ENCODE measurements at regions not wholly inside any gene's neighbourhood (a gene's known extent, or its start where the extent isn't known, plus 50 kb on each side); places are given as distances from the start of the nearest gene placed in this dataset.
A peak's percentile ranks its signal among the peaks of the same experiment; 100 is the strongest.
"Not testable (repeated sequence)": the region's sequence is repeated elsewhere in the genome, so short reads cannot be mapped to it uniquely, and the experiment has no call there.

DNA sequence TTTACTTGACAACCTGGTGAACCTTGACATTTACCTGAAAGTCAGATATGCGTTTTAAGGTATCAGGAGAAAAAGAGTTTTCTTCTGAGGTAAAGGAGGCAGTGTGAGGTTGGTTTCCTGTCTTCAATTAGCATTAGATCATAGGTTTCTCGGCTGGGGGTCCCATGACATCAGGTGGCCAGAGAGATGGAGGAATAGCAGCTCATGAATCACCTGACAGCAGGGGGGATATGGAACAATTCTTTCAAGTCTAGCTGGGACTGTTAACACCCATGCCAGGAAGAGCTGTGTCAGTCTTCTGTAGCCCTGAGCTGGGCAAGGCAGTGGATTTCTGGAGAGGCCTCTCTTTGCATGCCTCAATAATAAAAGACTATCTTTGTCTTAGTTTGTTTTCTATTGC, 108.0 kb upstream of the TMEM170B start:
- no peak for DNase-seq (ENCODE audit: low read depth)
- H3K4me3 ChIP-seq (ENCODE audit: low read depth, low read length): no peak overlapping the region

DNA sequence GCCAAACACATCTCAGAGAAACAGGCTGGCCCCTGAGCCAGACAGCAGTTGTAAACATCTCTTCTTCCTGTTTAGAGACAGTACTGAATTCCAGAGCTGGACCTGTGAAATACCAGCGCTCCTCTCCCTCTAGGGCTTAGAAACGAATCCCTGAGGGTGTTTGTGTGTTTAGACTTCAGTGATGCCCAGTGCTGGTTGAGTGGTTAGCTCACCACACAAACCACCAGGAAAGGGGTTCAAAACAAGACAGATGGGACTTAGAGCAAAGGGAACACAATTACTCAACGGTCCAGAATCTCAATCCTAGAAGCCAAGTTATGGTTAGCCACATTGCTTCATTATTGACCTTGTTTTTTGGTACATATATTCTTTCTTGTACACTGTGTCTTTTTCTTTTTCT, 108.7 kb upstream of the TMEM170B start:
- no peak overlapping the region for H3K4me3 ChIP-seq (ENCODE audit: low read depth, low read length)
- peak; percentile 95 for DNase-seq (ENCODE audit: low read depth)

DNA sequence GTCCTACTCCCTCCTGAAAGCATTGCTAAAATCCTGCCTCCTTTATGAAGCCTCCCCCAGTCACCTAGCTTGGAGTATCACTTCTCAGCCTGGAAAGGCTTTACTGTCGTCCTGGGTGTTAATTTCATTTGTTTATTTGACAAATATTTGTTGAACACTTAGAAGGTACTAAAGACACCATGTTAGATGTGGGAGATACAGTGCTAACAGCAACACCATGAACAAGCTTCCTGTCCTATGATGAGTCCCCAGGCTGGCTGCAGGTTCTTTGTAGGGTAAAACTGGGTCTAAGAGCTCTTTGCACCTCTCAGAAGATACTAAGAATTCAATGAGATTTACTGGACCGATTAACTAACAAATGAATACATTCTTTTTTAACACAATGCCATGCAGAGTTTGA, 109.2 kb upstream of the TMEM170B start:
- DNase-seq (ENCODE audit: low read depth): no peak
- no peak overlapping the region for H3K4me3 ChIP-seq (ENCODE audit: low read depth, low read length)

DNA sequence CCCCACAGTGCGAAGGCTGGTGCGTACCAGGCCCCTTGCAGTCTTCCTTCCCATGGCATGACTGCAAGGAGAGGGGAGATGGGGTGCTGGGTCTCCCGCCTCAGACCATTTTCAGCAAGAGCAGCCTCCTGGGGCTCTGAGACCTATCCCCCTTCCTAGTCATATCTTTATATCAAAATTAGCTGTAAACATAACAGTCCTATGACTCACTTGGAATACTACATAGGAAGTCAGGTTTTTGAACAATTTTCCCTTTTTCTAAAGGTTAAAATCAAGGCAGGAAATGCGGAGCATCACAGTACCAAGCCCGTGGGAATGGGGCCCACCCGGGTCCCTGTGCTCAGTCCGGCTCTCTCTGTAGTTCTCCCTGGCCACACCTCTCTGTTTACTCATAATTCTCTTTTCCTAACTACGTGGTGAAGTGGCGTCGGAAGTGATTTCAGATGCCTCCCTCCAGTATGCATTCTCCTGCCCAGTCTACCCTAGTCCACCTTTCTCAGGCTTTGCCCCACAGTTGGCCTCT, 109.8 kb upstream of the TMEM170B start:
- H3K4me3 ChIP-seq (ENCODE audit: low read depth, low read length): no peak overlapping the region
- no peak for DNase-seq (ENCODE audit: low read depth)

DNA sequence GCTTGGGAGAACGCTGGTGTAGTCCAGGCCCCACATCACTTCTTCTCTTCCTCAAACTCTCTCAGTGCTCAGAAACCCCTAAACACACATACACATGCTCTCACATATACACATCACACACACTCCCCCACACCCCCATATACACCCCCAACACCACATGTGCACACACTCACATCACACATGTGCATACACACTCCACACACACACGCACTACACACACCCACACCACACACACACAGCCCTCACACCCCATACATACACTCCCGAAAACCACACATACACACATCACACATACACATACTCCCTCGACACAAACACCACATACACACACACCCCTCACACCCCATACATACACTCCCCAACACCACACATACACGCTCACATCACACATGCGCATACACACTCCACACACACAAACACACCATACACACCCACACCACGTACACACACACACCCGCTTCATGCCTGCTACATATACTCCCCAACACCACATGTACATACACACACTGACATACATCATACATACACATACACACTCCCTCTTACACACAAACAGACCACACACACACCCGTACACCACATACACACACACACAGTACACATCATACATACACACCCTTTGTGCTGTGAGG, 110.3 kb upstream of the TMEM170B start:
- no peak overlapping the region for H3K4me3 ChIP-seq (ENCODE audit: low read depth, low read length)
- DNase-seq (ENCODE audit: low read depth): no peak

DNA sequence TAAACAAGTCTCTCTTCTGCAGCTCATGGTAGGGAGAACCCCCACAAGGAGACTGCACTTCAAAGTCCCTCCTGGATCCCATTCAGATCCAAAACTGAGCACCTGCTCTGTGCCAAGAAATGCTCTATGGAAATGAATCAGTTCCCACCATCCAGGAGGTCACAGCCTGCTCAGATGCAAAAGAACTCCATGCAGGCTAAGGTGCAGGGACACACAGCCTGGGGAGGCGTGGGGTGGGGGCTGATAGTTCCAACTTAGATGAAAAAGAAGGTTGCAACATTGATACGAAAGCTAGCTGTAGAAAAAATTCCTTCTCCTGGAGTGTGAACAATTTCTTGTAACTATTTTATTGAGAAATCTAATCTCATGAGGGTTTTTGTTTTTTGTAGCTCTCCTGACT, 111.0 kb upstream of the TMEM170B start:
- no peak overlapping the region for H3K4me3 ChIP-seq (ENCODE audit: low read depth, low read length)
- no peak for DNase-seq (ENCODE audit: low read depth)

DNA sequence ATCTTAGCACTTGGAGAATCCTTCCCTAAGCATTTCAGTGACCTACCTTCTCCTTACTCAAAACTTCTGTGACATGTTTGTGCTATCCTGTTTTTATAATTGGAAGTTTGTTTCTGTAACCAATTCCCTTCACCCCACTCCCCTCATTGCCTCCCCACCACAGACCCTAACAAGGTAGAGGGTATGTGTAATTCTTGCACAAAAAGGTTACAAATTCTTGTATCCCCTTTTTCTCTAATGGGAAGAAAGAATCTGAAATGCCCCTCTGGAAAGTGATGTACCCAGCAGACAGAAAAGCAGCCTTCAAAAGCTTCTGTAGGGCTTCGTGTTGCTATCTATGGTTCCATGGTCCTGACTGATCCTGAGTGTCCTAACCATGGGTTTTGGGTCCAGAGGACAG, 111.7 kb upstream of the TMEM170B start:
- no peak for DNase-seq (ENCODE audit: low read depth)
- H3K4me3 ChIP-seq (ENCODE audit: low read depth, low read length): no peak overlapping the region

DNA sequence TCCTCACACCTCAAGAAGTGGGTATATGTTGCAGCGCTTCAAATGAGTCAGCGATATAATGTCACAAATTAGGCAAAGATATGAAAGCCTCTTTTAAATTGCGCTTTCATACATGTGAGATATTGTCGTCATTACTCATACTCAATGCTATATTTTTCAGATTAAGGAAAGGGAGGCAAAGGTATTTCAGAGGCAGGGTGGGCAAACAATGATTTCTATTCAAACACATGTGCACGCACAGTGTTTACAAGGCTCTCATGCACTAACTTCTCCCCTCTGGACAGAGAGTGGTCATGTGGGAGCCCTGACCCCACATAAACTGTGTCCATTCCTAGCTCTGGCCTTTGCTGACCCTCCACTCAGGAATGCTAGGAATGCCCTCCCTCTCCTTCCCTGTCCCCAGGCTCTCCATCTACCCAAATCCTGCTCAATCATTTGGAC, 112.1 kb upstream of the TMEM170B start:
- no peak overlapping the region for H3K4me3 ChIP-seq (ENCODE audit: low read depth, low read length)
- no peak for DNase-seq (ENCODE audit: low read depth)

DNA sequence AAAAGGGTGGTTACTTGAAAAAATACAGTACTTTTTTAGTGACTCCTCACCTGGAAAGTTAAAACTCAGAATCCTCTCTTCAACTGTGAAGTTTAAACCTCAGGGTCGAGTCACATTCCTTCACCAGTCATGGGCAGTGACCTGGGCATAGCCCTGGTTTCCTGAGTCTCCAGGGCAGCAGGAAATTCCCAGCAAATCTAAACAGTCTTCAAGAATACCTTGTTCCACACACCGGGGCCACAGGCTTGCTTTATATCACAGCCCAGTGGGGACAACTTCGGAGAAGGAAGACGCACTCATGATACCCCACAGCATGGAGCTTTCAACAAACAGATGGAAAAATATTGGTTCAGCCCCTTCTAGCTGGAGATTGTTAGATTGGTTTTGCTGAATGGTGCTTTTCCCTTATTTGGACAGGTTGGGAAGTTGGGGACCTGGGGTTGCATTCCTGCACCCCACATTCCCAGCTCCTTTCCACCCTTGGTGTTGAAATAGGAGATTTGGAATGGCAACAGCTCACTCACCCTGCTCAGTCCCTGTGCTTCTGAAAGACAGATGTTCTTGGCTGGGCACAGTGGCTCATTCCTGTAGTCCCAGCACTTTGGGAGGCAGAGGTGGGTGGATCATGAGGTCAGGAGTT, 113.0 kb upstream of the TMEM170B start:
- H3K4me3 ChIP-seq (ENCODE audit: low read depth, low read length): no peak overlapping the region
- no peak for DNase-seq (ENCODE audit: low read depth)

DNA sequence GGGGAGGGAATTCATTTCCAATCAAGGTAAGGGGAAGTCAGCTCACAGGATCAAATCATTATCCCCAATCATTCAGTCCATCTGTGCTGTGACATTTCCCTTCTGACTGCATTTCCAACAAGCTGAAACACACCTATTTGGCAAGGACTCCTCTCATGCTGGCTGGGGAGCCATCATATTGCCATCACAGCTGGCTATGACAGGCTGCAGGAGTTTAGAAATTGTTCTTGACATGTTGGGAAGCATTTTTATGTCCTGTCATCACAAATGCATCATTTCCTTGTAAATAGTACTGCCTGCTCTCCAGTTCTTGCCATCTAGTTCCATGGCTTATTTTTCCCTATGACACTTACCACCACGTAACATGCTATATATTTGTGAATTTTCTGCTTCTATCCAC, 113.9 kb upstream of the TMEM170B start:
- DNase-seq (ENCODE audit: low read depth): no peak
- no peak overlapping the region for H3K4me3 ChIP-seq (ENCODE audit: low read depth, low read length)

DNA sequence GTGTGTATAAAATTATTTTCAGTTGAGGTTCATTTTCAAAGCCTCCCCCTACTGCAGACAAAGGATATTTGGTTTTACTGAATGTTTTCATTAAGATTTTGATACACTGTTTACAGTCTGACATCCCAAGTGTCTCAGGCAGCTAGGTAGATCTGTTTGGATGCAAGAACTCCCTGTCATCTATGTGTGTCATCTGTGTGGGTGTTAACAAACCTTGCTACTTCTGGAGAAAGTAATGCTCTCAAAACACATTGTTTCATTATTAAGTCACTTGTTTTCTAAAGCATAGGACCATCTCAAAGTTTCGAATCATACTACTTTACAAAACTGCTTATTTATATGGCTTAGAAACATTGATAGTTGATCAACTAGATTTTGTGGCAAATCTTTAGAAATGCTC, 114.5 kb upstream of the TMEM170B start:
- H3K4me3 ChIP-seq (ENCODE audit: low read depth, low read length): no peak overlapping the region
- DNase-seq (ENCODE audit: low read depth): no peak

DNA sequence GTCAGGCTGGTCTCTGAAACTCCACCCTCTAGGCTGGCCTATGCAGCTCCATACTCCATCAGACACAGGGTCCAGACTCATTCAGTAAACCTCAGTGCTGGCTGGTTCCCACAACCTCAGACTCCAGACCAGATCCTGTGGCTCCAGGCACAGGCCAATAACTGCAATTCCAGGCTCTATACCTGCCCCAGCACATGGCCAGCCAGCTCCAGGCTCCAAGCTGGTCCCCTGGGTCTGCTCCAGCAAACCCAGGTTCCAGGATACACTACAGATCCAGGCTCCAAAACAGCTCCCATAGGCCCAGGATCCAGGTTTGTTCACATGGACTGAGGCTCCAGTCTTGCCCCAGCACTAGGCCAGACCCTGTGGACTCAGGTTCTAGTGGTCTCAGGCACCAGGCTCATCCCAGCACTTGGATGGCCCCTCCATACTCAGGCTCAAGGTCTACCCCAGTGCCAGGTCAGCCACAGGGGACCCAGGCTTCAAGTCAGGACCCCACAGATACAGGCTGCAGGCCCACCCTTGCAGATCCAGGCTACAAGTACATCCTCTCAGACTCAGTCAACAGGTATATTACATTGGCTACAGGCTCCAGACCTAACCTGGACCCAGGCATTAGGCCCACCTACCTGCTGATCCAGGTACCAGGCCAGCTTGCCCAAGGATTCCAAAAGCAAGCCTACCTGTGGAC, 117.6 kb upstream of the TMEM170B start:
- DNase-seq (ENCODE audit: low read depth): no peak
- no peak overlapping the region for H3K4me3 ChIP-seq (ENCODE audit: low read depth, low read length)

DNA sequence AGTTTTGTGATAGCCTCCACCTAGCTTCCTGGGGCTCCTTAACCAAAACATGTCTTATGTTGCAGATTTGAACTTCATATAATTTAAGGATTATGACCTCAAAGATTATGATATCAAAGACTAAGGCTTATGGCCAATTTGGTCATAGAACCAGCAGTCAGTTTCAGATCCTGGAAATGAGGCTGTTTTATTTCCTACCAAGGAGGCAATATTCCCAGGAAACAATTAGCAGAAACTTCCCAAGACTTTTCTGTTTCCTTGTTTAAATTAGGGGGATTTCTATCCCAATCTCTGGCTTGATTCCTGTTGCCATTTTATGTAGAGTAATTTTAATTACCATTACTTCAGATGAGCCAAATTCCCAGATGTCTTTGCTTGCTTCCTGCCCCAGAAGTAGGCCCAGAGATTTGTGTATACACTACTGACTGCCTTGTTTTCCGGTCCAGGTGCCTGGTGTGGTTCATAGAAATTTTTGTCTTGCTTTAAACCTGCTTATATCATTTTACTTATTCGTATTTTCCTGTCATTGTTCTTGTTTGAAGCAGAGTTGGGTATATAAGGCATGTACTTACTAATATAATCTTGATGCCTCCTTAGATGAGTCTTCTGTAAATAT, 119.2 kb upstream of the TMEM170B start:
- H3K4me3 ChIP-seq (ENCODE audit: low read depth, low read length): no peak overlapping the region
- DNase-seq (ENCODE audit: low read depth): no peak

DNA sequence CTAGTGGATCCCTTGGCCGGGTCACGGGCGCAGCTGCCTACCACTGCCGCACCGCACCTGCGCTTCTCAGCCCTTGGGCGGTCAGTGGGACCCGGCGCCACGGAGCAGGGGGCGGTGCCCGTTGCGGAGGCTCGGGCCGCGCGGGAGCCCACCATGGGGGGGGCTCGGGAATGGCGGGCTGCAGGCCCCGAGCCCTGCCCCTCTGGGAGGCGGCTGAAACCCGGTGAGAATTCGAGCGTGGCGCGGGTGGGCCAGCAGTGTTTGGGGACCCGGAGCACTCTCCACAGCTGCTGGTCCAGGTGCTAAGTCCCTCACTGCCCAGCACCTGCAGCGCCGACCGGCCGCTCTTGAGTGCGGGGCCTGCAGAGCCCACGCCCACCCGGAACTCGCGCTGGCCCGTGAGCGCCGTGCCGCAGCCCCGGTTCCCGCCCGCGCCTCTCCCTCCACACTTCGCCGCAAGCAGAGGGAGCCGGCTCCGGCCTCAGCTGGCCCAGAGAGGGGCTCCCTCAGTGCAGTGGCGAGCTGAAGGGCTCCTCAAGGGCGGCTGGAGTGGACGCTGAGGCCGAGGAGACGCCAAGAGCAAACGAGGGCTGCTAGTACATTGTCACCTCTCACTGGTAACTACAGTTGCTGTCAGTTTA, 120.5 kb upstream of the TMEM170B start:
- DNase-seq (ENCODE audit: low read depth): no peak
- H3K4me3 ChIP-seq (ENCODE audit: low read depth, low read length): no peak overlapping the region

DNA sequence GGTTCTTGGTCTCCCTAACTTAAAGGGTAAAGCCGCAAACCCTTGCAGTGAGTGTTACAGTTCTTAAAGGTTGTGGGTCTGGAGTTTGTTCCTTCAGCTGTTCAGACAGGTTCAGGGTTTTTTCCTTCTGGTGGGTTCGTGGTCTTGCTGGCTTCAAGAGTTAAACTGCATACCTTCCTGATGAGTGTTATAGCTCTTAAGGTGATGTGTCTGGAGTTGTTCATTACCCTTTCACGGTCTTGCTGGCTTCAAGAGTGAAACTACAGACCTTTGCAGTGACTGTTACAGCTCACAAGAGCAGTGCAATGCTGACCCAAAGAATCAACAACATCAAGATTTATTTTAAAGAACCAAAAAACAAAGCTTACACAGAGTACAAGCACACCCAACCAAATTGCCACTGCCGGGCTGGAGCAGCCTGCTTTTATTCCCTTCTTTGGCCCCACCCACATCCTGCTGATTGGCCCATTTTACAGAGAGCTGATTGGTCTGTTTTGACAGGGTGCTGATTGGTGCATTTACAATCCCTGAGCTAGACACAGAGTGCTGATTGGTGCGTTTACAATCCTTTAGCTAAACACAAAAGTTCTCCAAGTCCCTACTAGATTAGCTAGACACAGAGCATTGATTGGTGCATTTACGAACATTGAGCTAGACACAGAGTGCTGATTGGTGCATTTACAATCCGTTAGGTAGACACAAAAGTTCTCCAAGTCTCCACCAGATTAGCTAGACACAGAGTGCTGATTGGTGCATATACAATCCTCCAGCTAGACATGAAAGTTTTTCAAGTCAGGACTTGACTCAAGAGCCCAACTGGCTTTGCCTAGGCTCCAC, 121.2 kb upstream of the TMEM170B start:
- not testable (repeated sequence) for DNase-seq (ENCODE audit: low read depth); H3K4me3 ChIP-seq (ENCODE audit: low read depth, low read length)

DNA sequence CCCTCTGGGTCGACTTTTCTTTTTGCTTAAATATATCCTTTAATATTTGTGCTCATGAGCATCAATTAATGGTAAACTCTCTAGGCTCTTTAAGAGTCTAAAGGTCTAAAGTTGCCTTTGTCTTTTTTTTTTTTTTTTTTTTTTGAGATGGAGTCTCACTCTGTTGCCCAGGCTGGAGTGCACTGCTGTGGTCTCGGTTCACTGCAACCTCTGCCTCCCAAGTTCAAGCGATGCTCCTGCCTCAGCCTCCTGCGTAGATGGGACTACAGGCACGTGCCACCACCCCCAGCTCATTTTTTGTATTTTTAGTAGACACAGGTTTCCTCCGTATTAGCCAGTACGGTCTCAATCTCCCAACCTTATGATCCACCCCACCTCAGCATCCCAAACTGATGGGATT, 122.0 kb upstream of the TMEM170B start:
- no peak overlapping the region for H3K4me3 ChIP-seq (ENCODE audit: low read depth, low read length)
- no peak for DNase-seq (ENCODE audit: low read depth)

DNA sequence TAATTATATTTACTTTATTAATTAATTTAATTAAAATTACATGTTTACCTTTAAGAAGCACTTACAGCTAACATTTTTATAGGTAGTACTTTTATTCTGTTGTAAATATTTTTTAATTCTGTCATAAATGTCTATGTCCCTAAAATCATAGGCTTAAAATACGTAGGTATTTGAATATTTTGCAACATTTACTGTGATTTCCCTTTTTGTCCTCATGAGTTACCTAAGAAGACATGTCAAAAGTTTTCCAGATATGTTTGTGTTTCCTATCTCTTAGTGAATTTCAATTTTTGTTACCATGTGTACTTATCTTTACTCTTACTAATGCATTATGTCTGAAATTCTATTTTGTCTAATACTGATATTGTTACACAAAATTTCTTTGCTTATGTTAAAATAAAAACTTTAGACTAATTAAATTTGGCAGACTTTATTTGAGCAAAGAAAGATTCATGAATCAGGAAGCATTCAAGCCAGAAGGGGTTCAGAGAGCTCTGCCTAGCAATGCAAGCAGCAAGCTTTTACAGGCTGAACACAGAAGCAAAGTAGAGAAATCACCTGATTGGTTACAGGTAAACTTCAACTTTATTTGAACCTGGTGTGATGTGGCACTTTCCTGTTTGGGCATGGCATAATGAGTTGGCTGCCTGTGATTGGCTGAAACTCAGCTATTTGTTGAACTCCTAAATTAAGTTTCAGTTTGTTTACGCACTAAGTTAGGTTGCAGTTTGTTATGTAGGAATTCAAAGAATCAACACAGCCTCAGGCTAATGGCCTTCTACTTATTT, 123.2 kb upstream of the TMEM170B start:
- H3K4me3 ChIP-seq (ENCODE audit: low read depth, low read length): no peak overlapping the region
- DNase-seq (ENCODE audit: low read depth): no peak

DNA sequence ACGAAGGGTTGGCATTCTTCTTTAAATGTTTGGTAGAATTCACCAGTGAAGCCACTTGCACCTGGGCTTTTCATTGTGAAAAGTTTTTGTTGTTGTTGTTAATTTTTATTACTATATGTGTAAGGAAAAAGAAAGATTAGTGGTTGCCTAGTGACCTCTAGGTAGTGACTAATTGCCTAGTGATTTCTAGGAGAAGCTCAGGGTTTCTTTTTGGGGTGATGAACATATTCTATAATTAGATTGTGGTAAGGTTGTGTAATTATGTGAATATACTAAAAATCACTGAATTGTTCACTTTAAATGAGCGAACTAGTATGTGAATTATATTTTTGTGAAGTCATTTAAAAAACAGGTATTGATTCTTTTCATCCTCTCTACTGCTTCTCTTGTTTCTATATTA, 123.8 kb upstream of the TMEM170B start:
- no peak for DNase-seq (ENCODE audit: low read depth)
- no peak overlapping the region for H3K4me3 ChIP-seq (ENCODE audit: low read depth, low read length)
